Rectal smooth muscle tissue (tissue), 1 donor: ENCODE measurements at regions not wholly inside any gene's neighbourhood (a gene's known extent, or its start where the extent isn't known, plus 50 kb on each side); places are given as distances from the start of the nearest gene placed in this dataset.
"Not testable (repeated sequence)": the region's sequence is repeated elsewhere in the genome, so short reads cannot be mapped to it uniquely, and the experiment has no call there.

ENCODE experiments used
- H3K27ac ChIP-seq: one replicate; pipeline ENCODE4 v1.7.0; 2013; ENCODE audit warnings: low read depth, low read length, inconsistent platforms
- H3K27me3 ChIP-seq: one replicate; pipeline ENCODE4 v1.7.0; 2013; ENCODE audit warnings: low read length; ENCODE audit not compliant: control insufficient read depth, insufficient read depth
- H3K36me3 ChIP-seq: one replicate; pipeline ENCODE4 v1.7.0; 2013; ENCODE audit warnings: low read length; ENCODE audit not compliant: control insufficient read depth, insufficient read depth
- H3K4me1 ChIP-seq: one replicate; pipeline ENCODE4 v1.7.0; 2013; ENCODE audit warnings: low read length; ENCODE audit not compliant: control insufficient read depth, insufficient read depth
- H3K4me3 ChIP-seq: one replicate; pipeline ENCODE4 v1.7.0; 2013; ENCODE audit warnings: low read length
- H3K9ac ChIP-seq: one replicate; pipeline ENCODE4 v1.7.0; 2013; ENCODE audit warnings: low read length

DNA sequence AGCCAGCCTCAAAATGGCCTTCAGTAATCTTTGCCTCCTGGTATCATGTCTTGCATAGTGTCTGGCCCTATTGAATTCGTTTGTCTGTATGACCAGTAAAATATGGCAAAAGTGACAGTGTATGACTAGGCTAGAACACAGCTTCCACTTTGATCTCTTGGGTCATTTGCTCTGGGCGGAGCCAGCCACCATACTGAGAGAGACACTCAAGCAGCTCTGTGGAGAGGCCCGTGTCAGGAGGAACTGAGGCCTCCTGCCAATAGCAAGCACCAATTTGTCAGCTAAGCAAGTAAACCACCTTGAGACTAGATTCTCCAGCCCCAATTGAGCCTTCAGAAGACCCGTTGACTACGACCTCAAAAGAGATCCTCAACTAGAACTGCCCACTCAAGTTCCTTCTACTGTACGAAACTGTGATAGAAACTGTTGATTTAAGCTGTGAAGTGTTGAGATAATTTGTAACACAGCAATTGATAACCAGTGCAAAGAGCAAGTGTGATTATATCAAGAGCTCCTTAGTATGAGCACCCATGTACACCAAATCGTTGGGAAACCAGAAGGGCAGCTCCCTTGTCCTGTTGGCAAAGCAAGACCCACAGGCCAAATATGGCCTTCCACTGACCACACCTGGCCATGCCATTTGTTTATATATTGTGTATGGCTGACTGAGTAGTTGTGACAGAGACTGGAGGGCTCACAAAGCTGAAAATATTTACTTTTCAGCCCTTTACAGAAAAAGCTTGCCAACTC, 52.7 kb upstream of the SERBP1 start:
- Histone ChIP-seq H3K4me1 (no peaks in the 10 kb centered on the region), H3K36me3 (no peaks in the 10 kb centered on the region), H3K27me3 (no peaks in the 10 kb centered on the region), H3K9ac (no peak overlapping the region), H3K4me3 (no peak overlapping the region), H3K27ac (no peak overlapping the region)

DNA sequence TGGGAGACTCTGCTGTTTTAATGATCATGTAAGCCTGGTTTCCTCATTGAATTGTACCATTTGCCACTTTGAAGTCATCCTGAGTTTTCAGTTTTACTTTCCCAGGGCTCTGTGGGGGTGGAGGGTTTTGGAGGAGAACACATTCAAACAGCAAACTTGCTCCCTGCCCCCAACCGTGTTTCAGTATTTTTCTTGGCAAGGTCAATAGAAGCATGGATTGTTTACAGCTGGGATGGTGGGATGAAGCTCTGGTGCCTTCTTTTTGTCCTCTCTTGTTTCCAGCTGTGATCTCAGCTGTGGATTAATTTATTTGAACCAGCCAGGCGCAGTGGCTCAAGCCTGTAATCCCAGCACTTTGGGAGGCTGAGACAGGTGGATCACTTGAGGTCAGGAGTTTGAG, 54.3 kb upstream of the SERBP1 start:
- no peak overlapping the region for H3K4me3 ChIP-seq
- no peak overlapping the region for H3K27ac ChIP-seq
- H3K27me3 ChIP-seq: no peaks in the 10 kb centered on the region

DNA sequence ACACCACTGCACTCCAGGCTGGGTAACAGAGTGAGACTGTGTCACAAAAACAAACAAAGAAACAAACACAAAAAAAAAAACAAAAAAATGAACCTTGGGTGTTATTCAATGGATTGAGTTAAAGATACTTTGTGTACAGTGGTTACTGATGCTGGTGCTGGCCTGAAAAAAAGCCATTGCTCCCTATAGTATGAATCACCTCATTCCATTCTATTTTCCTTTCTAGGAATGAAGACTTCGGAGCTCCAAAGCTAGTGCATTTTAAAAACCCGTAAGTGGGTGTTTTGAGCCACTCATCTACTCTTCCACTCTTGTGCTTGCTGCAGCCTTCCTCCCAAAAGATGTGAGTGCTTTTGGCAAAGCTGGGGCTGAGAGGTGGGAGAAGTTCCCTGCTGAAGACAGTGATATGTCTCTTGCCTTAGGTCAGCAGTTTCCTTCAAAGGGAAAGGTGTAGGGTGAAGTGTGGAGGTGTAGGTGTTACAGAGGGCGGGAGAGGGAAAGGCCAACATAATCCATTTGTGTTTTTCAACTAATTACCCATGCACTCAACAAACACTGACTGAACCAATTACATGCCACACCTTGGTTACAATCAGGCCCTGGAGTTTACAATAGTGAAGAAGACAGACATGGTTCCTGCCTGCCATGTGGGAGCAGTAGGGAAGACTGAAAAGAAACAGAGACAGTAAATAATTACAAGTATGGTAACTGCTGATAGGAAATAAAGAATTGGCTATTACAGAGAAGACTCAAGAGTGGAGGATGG, 55.0 kb upstream of the SERBP1 start:
- Histone ChIP-seq H3K27me3 (no peaks in the 10 kb centered on the region), H3K27ac (no peak overlapping the region), H3K36me3 (no peaks in the 10 kb centered on the region), H3K9ac (no peak overlapping the region), H3K4me1 (no peaks in the 10 kb centered on the region), H3K4me3 (no peak overlapping the region)

More for the DNA sequence above, 54.3 kb upstream of the SERBP1 start:
- H3K36me3 ChIP-seq: no peaks in the 10 kb centered on the region
- H3K9ac ChIP-seq: no peak overlapping the region
- no peaks in the 10 kb centered on the region for H3K4me1 ChIP-seq

DNA sequence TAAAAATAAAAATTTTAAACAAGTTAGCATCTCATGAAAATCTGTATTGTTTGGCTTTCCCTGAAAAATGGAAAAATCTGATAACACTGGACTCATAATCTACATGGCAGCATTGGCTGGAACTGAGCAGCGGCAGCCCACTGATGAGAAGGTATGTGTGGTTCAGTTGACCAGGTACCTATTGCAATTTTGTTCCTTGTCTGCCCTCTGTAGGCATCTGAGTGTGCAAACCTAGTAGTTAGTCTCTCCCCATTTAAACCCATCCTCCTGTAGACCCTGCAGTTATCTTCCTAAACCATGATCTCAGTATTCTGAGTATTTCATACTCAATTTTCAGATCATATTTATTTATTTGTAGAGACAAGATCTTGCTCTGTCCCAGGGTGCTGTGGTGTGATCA, 59.4 kb upstream of the SERBP1 start:
- H3K27me3 ChIP-seq: no peaks in the 10 kb centered on the region
- H3K27ac ChIP-seq: no peak overlapping the region
- no peak overlapping the region for H3K4me3 ChIP-seq
- H3K36me3 ChIP-seq: no peaks in the 10 kb centered on the region
- H3K4me1 ChIP-seq: no peaks in the 10 kb centered on the region
- no peak overlapping the region for H3K9ac ChIP-seq

DNA sequence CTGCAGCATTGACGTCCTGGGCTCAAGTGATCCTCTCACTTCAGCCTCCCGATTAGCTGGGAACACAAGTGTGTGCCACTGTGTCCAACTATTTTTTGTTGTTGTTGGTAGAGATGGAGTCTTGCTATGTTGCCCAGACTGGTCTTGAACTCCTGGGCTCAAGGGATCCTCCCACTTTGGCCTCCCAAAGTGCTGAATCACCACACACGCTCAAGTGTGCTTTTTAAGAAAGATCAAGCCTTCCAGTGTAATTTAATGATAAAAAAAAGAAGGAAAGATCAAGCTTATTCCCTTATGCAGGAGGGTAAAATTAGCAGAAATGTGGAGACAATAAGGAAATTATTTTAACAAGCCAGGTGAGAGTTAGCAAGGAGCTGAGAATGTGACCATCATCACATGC, 61.1 kb upstream of the SERBP1 start:
- Histone ChIP-seq H3K9ac (no peak overlapping the region), H3K4me1 (no peaks in the 10 kb centered on the region), H3K27me3 (no peaks in the 10 kb centered on the region), H3K27ac (no peak overlapping the region), H3K4me3 (no peak overlapping the region), H3K36me3 (no peaks in the 10 kb centered on the region)

DNA sequence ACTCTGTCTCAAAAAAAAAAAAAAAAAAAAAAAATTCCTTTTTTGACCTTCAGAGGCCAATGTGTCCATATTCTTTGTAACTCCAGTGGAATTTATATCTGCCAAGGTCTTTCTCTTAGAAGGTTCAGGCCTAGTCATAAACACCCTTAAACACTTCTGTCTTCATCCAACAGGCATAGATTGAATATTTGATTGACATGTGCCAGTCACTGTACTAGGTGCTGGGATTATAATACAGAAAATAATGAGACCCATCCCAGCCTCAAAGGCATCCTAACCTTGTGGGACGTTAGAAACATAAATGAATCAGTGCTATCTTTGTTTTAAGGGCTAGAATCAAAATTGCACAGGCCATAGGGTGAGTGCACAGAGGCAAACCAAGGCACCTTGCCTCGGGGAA, 62.9 kb upstream of the SERBP1 start:
- no peak overlapping the region for H3K4me3 ChIP-seq
- H3K9ac ChIP-seq: no peak overlapping the region
- no peaks in the 10 kb centered on the region for H3K36me3 ChIP-seq
- H3K27me3 ChIP-seq: no peaks in the 10 kb centered on the region
- H3K4me1 ChIP-seq: no peaks in the 10 kb centered on the region
- no peak overlapping the region for H3K27ac ChIP-seq

DNA sequence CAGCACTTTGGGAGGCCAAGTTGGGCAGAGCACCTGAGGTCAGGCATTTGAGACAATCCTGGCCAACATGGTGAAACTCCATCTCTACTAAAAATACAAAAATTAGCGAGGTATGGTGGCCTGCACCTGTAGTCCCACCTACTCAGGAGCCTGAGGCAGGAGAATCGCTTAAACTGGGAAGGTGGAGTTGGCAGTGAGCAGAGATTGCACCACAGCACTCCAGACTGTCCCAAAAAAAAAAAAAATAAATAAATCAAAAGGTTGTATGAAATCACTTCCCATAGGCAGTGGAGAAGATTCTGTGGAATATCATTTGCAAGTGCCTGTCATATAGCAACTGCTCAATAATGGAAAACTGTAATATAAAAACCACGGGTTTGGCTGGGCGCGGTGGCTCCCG, 65.1 kb upstream of the SERBP1 start:
- Histone ChIP-seq H3K9ac (no peak overlapping the region), H3K4me1 (no peaks in the 10 kb centered on the region), H3K36me3 (no peaks in the 10 kb centered on the region), H3K27me3 (no peaks in the 10 kb centered on the region), H3K27ac (no peak overlapping the region), H3K4me3 (no peak overlapping the region)

DNA sequence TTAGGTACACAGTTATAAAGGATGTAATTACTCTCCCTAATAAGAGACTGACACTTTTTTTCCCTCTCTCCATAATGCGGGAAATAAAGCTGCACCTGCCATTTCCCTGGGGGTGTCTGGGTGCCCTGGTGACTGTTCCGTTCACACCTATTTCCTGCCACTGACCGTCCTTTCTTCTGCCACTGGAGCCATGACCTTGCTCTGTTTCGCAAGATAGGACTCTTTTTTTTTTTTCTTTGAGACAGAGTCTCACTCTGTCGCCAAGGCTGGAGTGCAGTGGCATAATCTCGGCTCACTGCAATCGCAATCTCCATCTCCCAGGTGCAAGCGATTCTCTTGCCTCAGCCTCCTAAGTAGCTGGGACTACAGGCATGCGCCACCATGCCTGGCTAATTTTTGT, 66.1 kb upstream of the SERBP1 start:
- no peaks in the 10 kb centered on the region for H3K27me3 ChIP-seq
- H3K36me3 ChIP-seq: no peaks in the 10 kb centered on the region
- H3K27ac ChIP-seq: no peak overlapping the region
- H3K4me3 ChIP-seq: no peak overlapping the region
- peaks cover 2% of the 10 kb centered on the region for H3K4me1 ChIP-seq
- no peak overlapping the region for H3K9ac ChIP-seq

DNA sequence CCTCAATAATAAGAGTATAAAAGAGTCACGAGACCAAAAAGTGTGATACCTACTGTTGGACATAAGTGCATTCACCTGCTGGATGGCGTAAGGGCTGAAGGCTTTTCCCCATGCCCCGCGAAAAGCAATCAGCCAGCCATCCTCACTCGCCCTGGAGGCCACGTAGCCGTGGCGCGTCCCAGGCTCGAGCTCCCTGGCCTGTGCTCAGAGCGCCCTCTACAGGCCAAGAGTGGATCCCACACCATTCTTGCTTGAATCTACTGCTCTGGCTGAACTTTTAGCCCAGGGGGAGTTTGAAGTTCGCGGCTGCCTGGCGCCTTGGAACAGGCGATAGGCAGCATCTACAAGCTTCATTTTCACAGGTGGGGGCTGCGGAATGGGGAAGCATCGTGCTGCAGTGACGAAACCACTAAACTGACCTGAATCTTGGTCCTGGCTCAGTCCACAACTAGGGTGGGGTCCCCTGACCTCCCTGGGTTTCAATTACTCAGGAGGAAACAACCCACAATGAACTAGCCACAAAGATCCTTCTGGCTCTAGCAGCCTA, 70.3 kb upstream of the SERBP1 start:
- H3K4me1 ChIP-seq: peaks cover 2% of the 10 kb centered on the region
- no peak overlapping the region for H3K9ac ChIP-seq
- no peaks in the 10 kb centered on the region for H3K36me3 ChIP-seq
- no peak overlapping the region for H3K27ac ChIP-seq
- no peaks in the 10 kb centered on the region for H3K27me3 ChIP-seq
- H3K4me3 ChIP-seq: no peak overlapping the region

DNA sequence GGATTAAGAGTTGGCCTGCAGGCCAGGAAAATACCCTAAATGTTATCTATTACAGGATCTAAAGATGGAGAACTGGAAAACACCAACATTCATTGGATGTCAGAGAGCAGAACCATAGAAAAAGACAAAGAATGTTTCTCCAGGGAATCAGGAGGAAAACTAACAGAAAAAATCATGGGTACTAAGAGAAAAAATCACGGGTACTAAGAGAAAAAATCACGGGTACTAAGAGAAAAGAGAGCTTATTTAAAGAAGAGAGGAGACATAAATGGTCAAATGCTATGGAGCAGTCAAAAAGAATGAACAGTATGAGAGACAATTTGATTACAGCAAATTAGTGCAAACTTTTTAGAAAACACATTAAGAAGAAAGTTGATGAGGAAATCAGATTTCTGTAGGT, 73.8 kb upstream of the SERBP1 start:
- H3K27ac ChIP-seq: no peak overlapping the region

DNA sequence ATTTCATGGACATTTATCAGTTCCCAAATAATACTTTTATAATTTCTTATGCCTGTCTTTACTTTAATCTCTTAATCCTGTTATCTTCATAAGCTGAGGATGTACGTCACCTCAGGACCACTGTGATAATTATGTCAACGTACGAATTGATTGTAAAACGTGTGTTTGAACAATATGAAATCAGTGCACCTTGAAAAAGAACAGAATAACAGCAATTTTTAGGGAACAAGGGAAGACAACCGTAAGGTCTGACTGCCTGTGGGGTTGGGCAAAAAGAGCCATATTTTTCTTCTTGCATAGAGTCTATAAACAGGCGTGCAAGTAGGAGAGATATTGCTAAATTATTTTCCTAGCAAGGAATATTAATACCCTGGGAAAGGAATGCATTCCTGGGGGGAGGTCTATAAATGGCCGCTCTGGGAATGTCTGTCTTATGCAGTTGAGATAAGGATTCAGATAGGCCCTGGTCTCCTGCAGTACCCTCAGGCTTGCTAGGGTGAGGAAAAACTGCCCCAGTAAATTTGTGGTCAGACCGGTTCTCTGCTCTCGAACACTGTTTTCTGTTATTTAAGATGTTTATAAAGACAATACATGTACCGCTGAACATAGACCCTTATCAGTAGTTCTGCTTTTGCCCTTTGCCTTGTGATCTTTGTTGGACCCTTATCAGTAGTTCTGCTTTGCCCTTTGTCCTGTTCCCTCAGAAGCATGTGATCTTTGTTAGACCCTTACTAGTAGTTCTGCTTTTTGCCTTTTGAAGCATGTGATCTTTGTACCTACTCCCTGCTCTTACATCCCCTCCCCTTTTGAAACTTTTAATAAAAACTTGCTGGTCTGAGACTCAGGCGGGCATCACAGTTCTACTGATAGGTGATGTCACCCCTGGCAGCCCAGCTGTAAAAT, 83.4 kb upstream of the SERBP1 start:
- H3K4me1 ChIP-seq, H3K27ac ChIP-seq, H3K9ac ChIP-seq, H3K36me3 ChIP-seq, H3K4me3 ChIP-seq, H3K27me3 ChIP-seq: not testable (repeated sequence)

More for the DNA sequence above, 73.8 kb upstream of the SERBP1 start:
- Histone ChIP-seq H3K4me3 (no peak overlapping the region), H3K4me1 (peaks cover 2% of the 10 kb centered on the region), H3K36me3 (no peaks in the 10 kb centered on the region), H3K9ac (no peak overlapping the region), H3K27me3 (no peaks in the 10 kb centered on the region)

DNA sequence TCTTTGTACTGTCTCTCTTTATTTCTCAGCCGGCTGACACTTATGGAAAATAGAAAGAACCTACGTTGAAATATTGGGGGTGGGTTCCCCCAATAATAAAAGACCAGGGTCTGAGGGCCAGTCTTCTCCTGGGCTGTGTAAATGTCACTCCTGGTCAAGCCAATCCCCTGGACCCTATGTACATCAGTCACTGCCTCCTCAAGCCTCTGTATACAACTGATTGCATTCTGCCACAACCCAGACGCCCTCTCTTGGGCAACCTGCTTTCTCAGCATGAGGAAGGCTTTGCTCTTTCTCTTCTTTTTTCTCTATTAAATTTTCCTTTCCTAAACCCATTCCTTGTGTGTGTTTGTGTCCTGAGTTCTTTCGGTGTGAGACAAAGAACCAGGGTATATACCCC, 84.1 kb upstream of the SERBP1 start:
- Histone ChIP-seq H3K4me1 (no peaks in the 10 kb centered on the region), H3K9ac (no peak overlapping the region), H3K27ac (no peak overlapping the region), H3K36me3 (no peaks in the 10 kb centered on the region), H3K4me3 (no peak overlapping the region), H3K27me3 (no peaks in the 10 kb centered on the region)
